BLaER1 treated with 17β-estradiol and CSF1 and Interleukin-3, amounts not matched to agents 10 nM and 100 nM (cell line): ENCODE measurements at regions not wholly inside any gene's neighbourhood (a gene's known extent, or its start where the extent isn't known, plus 50 kb on each side); places are given as distances from the start of the nearest gene placed in this dataset.

Experiments
- H3K27ac ChIP-seq, 11 experiments: shearing (Covaris generic); formaldehyde crosslinking; 2 replicates each; pipeline ENCODE4 v1.8.1; 2022
- H3K27me3 ChIP-seq, 11 experiments: shearing (Covaris generic); formaldehyde crosslinking; 2 replicates each; pipeline ENCODE4 v1.8.1; 2022
- H3K36me3 ChIP-seq, 11 experiments: shearing (Covaris generic); formaldehyde crosslinking; 2 replicates each; pipeline ENCODE4 v1.8.1; 2022
- H3K4me1 ChIP-seq, 10 experiments: shearing (Covaris generic); formaldehyde crosslinking; 2 replicates each; pipeline ENCODE4 v1.8.1; 2022
- H3K4me2 ChIP-seq, 11 experiments: shearing (Covaris generic); formaldehyde crosslinking; 2 replicates each; pipeline ENCODE4 v1.8.1; 2022
- H3K4me3 ChIP-seq, 10 experiments: shearing (Covaris generic); formaldehyde crosslinking; 2 replicates each; pipeline ENCODE4 v1.8.1; 2022
- H3K9ac ChIP-seq, 11 experiments: shearing (Covaris generic); formaldehyde crosslinking; 2 replicates each; pipeline ENCODE4 v1.8.1; 2022
- H3K9me3 ChIP-seq, 11 experiments: shearing (Covaris generic); formaldehyde crosslinking; replicated peaks in 1 of 11; 2 replicates each; pipeline ENCODE4 v1.8.1; 2022
- H4K20me1 ChIP-seq, 11 experiments: shearing (Covaris generic); formaldehyde crosslinking; 2 replicates each; pipeline ENCODE4 v1.8.1; 2022
- Cebpa-rat ChIP-seq, 11 experiments: shearing (Covaris generic); IDR thresholded peaks; 2 replicates each; pipeline ENCODE4 v1.8.1; 2022

DNA sequence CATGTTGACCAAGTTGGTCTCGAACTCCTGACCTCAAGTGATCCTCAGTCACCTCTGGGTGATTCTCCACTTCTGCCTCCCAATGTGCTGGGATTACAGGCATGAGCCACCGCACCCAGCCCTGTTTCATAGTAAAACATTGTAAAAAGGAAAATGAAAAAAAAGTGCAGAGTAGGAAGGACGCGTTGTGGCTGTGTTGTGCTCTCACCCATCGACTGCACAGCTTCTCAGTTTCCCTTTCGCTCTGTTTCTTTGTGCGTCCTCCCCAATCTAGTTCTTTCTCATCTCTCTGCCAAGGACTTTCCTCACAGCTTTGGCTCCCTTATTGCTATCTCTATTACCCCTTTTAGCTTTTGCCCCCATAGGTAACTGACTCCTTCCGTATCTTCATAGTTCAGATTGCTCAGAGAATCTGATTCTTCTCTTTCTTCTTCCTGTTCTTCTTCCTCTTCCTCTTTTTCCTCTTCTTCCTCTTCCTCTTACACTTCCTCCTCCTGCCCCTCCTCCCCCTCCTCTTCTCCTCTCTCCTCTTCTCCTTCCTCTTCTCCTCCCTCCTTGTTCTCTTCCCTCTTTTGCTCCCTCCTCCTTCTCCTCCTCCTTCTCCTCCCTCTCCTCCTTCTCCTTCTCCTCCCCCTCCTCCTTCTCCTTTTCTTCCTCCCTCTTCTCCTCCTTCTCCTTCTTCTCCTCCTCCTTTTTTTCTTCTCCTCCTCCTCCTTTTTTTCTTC lies 81.1 kb upstream of the VGLL4 start:
- H3K9me3 ChIP-seq, result no peaks in the 10 kb centered on the region
- H3K4me1 ChIP-seq, result peaks cover 0 to 22% (median 14%) of the 10 kb centered on the region in 10 experiments; a peak in 16 of 20 replicates
- peak overlapping the region in 8 of 11 experiments; percentile 1 to 50 (median 13); a peak in 9 of 22 replicates for H3K4me2 ChIP-seq
- H3K36me3 ChIP-seq, result no peaks in the 10 kb centered on the region
- H3K27me3 ChIP-seq, result peaks cover 17 to 33% (median 26%) of the 10 kb centered on the region in 11 experiments
- H4K20me1 ChIP-seq, result peaks cover 0 to 8% (median 0%) of the 10 kb centered on the region in 11 experiments; a peak in 6 of 22 replicates
- no peak overlapping the region for H3K27ac ChIP-seq
- TF ChIP-seq Cebpa-rat (IDR thresholded peaks at IDR 0.05), result no peak
- H3K4me3 ChIP-seq, result no peak overlapping the region
- H3K9ac ChIP-seq, result no peak overlapping the region

- TF ChIP-seq Cebpa-rat (IDR thresholded peaks at IDR 0.05), result no peak
- H4K20me1 ChIP-seq, result peaks cover 0 to 33% (median 0%) of the 10 kb centered on the region in 11 experiments; a peak in 8 of 22 replicates
- H3K4me3 ChIP-seq, result no peak overlapping the region
- H3K27ac ChIP-seq, result no peak overlapping the region
- no peaks in the 10 kb centered on the region for H3K9me3 ChIP-seq
- H3K27me3 ChIP-seq, result peaks cover 48 to 66% (median 59%) of the 10 kb centered on the region in 11 experiments
- H3K4me2 ChIP-seq, result peak overlapping the region in 5 of 11 experiments; percentile 84 to 100 (median 94); a peak in 6 of 22 replicates
- H3K36me3 ChIP-seq, result no peaks in the 10 kb centered on the region
- peaks cover 8 to 42% (median 27%) of the 10 kb centered on the region in 10 experiments; a peak in 19 of 20 replicates for H3K4me1 ChIP-seq
- no peak overlapping the region for H3K9ac ChIP-seq
Observed at GRCh38 chr3:11721479-11721878, 77.8 kb upstream of the VGLL4 start.

DNA sequence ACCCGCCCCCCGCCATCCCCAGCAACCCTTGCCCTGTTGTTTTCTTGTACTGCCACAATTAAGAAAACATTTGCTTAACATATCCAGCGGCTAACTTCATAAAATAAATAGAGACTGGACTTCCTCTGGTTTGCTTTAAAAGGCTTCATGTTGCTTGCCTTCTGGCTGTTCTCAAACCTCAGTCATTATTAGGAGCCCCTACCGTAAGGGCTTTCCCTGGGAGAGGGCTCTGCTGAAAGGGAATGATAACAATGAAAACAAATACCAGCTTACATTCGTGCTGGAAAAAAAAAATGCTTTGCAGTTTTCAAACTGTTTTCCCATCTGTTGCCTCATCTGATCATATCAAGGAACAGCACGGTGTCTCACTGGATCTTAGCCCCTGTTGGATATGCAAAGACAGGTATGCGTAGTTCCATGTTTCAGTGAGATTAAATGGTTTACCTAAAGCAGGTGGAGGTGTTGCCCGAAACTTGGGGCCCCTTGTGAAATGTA lies 77.2 kb upstream of the VGLL4 start:
- H3K27me3 ChIP-seq, result peaks cover 50 to 69% (median 64%) of the 10 kb centered on the region in 11 experiments
- H3K9me3 ChIP-seq, result no peaks in the 10 kb centered on the region
- H3K4me2 ChIP-seq, result peak overlapping the region; percentile 84 to 100 (median 99)
- H3K36me3 ChIP-seq, result no peaks in the 10 kb centered on the region
- TF ChIP-seq Cebpa-rat (IDR thresholded peaks at IDR 0.05), result no peak
- peaks cover 0 to 33% (median 0%) of the 10 kb centered on the region in 11 experiments; a peak in 8 of 22 replicates for H4K20me1 ChIP-seq
- peak overlapping the region in 2 of 11 experiments; percentile 49 to 61; a peak in 5 of 22 replicates for H3K27ac ChIP-seq
- peaks cover 8 to 42% (median 27%) of the 10 kb centered on the region in 10 experiments; a peak in 19 of 20 replicates for H3K4me1 ChIP-seq
- peak overlapping the region; percentile 63 to 81 (median 75); a peak in 20 of 22 replicates for H3K9ac ChIP-seq
- H3K4me3 ChIP-seq, result peak overlapping the region; percentile 72 to 88 (median 80)

GRCh38 chr3:11720304-11720898 lies 76.7 kb upstream of the VGLL4 start:
- Histone ChIP-seq H3K4me2 (peak overlapping the region; percentile 84 to 100 (median 99)), H3K27me3 (peaks cover 50 to 72% (median 68%) of the 10 kb centered on the region in 11 experiments), H3K9ac (peak overlapping the region; percentile 63 to 81 (median 75)), H3K27ac (peak overlapping the region in 6 of 11 experiments; percentile 8 to 61 (median 46); a peak in 7 of 22 replicates), H4K20me1 (peaks cover 0 to 33% (median 0%) of the 10 kb centered on the region in 11 experiments; a peak in 8 of 22 replicates), H3K4me1 (peaks cover 8 to 42% (median 25%) of the 10 kb centered on the region in 10 experiments; a peak in 19 of 20 replicates), H3K36me3 (no peaks in the 10 kb centered on the region), H3K9me3 (no peaks in the 10 kb centered on the region), H3K4me3 (peak overlapping the region; percentile 72 to 88 (median 80))
- no peak for TF ChIP-seq Cebpa-rat (IDR thresholded peaks at IDR 0.05)

DNA sequence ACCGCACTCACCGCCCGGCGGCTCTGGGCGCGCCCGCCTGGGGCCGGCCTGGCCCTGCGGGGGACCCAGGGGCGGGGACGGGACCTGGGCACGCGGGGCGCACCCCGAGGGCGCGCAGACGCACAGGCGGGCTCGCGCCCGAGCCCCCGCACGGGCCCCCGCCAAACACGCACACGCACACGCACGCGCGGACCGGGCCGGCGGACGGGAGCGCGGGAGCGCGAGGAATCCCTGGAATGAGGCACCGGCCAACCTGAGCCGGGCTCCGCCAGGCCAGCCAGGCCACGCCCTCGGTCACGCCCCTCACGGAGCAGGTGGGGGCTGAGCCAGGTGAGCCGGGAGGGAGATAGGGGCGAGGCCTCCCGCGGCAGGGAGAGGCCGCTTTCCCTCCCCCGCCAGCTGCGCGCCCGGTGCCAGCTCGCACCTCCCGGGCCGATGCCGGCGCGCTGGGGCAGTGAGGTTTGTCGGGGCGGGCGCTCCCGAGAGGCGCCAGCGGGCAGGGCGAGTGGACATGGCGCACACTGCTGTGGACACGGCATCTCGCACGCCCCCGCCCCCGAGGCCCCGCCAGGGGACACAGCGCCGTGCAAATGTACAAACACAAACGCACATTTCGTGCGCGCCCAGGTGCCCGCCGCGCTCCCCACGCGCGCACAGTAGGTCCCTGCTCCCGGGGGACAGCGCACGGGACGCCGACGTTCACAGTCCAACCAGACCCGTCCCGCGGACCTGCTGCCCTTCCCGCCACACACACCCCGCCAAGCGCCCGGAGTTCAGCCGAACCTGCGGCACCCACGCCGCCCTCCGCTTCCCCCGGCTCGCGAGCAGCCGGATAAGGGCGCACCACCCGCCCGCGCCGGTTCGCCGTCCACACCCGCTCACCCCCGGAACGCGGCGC lies 75.9 kb upstream of the VGLL4 start:
- Histone ChIP-seq H4K20me1 (peaks cover 0 to 33% (median 0%) of the 10 kb centered on the region in 11 experiments; a peak in 8 of 22 replicates), H3K9ac (peak overlapping the region; percentile 63 to 81 (median 75)), H3K27ac (peak overlapping the region; percentile 18 to 66 (median 49); a peak in 17 of 22 replicates), H3K4me1 (peaks cover 8 to 38% (median 22%) of the 10 kb centered on the region in 10 experiments; a peak in 19 of 20 replicates), H3K4me3 (peak overlapping the region; percentile 72 to 88 (median 80)), H3K36me3 (no peaks in the 10 kb centered on the region), H3K27me3 (peaks cover 50 to 72% (median 68%) of the 10 kb centered on the region in 11 experiments), H3K4me2 (peak overlapping the region; percentile 84 to 100 (median 99)), H3K9me3 (no peaks in the 10 kb centered on the region)
- TF ChIP-seq Cebpa-rat (IDR thresholded peaks at IDR 0.05), result no peak

DNA sequence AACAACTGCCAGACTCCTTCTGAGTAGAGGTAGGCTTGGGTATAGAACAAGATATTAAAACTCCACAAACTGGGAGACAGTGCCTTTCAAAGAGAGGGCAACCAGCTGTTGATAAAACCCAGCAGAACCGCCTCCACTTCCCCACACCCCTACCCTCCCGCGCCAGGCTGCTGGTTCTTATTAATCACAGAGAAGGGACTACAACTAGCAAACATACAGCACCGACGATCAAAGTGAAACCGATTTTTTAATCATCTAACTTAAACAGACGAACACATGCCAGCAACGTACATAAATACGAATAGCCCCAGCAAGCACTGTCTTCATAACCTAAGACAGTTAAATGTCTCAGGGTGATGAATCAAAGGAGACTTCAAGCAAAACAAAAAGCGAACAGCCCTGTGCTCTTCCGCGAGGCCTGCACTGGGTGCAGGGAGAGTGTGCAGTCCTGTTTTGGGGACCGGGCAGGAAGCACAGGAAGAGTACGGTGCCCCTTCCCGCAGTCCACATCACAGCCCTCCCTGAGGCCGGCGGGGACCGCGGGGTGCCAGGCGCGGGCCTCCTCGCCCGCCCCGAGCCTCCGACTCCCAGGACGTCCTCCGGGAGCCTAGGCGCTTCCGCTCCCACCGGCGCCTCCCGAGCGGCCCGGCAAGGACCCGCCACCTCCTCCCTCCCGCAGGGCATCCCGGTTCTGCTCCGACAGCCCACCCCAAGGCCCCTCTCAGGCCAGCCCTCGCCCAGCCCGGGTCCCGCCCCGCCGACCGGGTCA lies 75.1 kb upstream of the VGLL4 start:
- Histone ChIP-seq H3K27me3 (peaks cover 50 to 72% (median 68%) of the 10 kb centered on the region in 11 experiments), H3K9ac (peak overlapping the region; percentile 63 to 81 (median 75)), H3K4me2 (peak overlapping the region; percentile 84 to 100 (median 99)), H3K4me3 (peak overlapping the region; percentile 72 to 88 (median 80)), H3K27ac (peak overlapping the region; percentile 18 to 66 (median 49); a peak in 17 of 22 replicates), H4K20me1 (peaks cover 0 to 33% (median 0%) of the 10 kb centered on the region in 11 experiments; a peak in 8 of 22 replicates), H3K4me1 (peaks cover 8 to 34% (median 20%) of the 10 kb centered on the region in 10 experiments; a peak in 18 of 20 replicates), H3K9me3 (no peaks in the 10 kb centered on the region), H3K36me3 (no peaks in the 10 kb centered on the region)
- TF ChIP-seq Cebpa-rat (IDR thresholded peaks at IDR 0.05), result no peak

DNA sequence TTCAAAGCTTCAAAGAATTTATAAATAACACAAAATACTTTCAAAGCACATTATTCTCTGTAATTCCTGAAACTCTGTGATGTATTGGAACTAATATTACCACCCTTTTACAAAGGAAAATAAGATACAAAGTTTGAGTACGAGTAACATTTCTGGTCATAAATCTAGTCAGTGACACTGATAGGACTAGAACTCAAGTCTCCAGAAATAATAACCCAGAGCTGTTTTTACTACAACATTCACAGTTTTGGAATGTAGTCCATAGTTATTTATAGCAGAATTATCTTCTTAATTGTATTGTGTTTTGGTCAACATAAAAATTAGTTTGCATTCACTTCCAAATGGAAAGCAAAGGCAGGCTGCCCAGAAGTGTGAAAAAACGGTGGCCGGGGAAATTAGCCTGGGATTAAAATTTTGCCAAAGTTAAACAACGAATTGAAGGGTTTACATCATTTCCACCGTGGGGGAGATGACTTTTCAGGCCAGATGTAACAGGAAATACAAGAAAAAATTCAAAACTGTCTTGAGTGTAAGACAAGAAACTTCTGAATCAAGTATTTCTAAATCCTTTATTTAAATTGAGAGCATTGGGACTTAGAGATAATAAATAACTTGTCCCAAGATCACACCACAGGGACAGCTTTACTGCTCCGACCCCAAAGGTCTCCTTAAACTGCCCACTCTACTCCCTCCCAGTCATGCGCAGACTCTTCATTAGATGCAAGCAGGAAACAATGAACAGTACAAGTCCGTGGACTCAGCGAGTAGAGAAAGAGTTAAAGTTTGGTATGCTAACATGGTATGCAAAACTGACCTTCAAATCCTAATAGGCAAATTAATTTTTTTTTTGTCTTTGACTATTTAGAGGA lies 74.3 kb upstream of the VGLL4 start:
- Histone ChIP-seq H3K4me2 (peak overlapping the region; percentile 84 to 100 (median 99)), H3K4me3 (peak overlapping the region; percentile 72 to 88 (median 80)), H3K9ac (peak overlapping the region in 8 of 11 experiments; percentile 66 to 80 (median 76); a peak in 10 of 22 replicates), H3K9me3 (no peaks in the 10 kb centered on the region), H3K27ac (peak overlapping the region in 1 of 11 experiments; percentile 61; a peak in 1 of 22 replicates), H4K20me1 (peaks cover 0 to 33% (median 0%) of the 10 kb centered on the region in 11 experiments; a peak in 8 of 22 replicates), H3K4me1 (peaks cover 8 to 34% (median 20%) of the 10 kb centered on the region in 10 experiments; a peak in 18 of 20 replicates), H3K36me3 (no peaks in the 10 kb centered on the region), H3K27me3 (peaks cover 50 to 72% (median 68%) of the 10 kb centered on the region in 11 experiments)
- no peak for TF ChIP-seq Cebpa-rat (IDR thresholded peaks at IDR 0.05)
